ENCODE measurements at regions not wholly inside any gene's neighbourhood (a gene's known extent, or its start where the extent isn't known, plus 50 kb on each side); places are given as distances from the start of the nearest gene placed in this dataset.
A peak's percentile ranks its signal among the peaks of the same experiment; 100 is the strongest.

GRCh38 chr1:195820925-195821324, 787.3 kb downstream of the KCNT2 start:
- no peaks in the 10 kb centered on the region for H3K4me1 ChIP-seq (ENCODE audit: insufficient read depth, low read length, severe bottlenecking)
- H2AFZ ChIP-seq (ENCODE audit: low read length) = no peak overlapping the region
- H3K4me2 ChIP-seq (ENCODE audit: low read length) = no peak overlapping the region
- H3K27ac ChIP-seq (ENCODE audit: low read depth, low read length, poor library complexity, severe bottlenecking) = no peak overlapping the region
- H3K4me3 ChIP-seq (ENCODE audit: low read depth, low read length, poor library complexity, severe bottlenecking) = no peak overlapping the region
- no peaks in the 10 kb centered on the region for H3K36me3 ChIP-seq (ENCODE audit: insufficient read depth, low read length)
- no peak overlapping the region for H3K9ac ChIP-seq (ENCODE audit: low read length)
- H3K79me2 ChIP-seq (ENCODE audit: insufficient read depth, low read length) = no peaks in the 10 kb centered on the region
- no peaks in the 10 kb centered on the region for H4K20me1 ChIP-seq (ENCODE audit: insufficient read depth, low read length)
- no peaks in the 10 kb centered on the region for H3K27me3 ChIP-seq (ENCODE audit: insufficient read depth, low read length)
- TF ChIP-seq EZH2 (IDR thresholded peaks at IDR 0.05; ENCODE audit: borderline replicate concordance, low read length) (no peak), CTCF (IDR thresholded peaks at IDR 0.05; ENCODE audit: low read length) (no peak)
- no peaks in the 10 kb centered on the region for H3K9me3 ChIP-seq (ENCODE audit: low read length)
- H3K9me2 ChIP-seq (ENCODE audit: low read depth, low read length) = no peaks in the 10 kb centered on the region
- no peaks in the 10 kb centered on the region for H3F3A ChIP-seq (ENCODE audit: insufficient read depth, low read length)

- Histone ChIP-seq H3F3A (ENCODE audit: insufficient read depth, low read length) (no peaks in the 10 kb centered on the region), H3K9ac (ENCODE audit: low read length) (no peak overlapping the region), H3K27ac (ENCODE audit: low read depth, low read length, poor library complexity, severe bottlenecking) (no peak overlapping the region), H3K27me3 (ENCODE audit: insufficient read depth, low read length) (no peaks in the 10 kb centered on the region), H3K4me3 (ENCODE audit: low read depth, low read length, poor library complexity, severe bottlenecking) (no peak overlapping the region), H3K9me2 (ENCODE audit: low read depth, low read length) (no peaks in the 10 kb centered on the region), H3K36me3 (ENCODE audit: insufficient read depth, low read length) (no peaks in the 10 kb centered on the region), H3K79me2 (ENCODE audit: insufficient read depth, low read length) (no peaks in the 10 kb centered on the region), H3K4me1 (ENCODE audit: insufficient read depth, low read length, severe bottlenecking) (no peaks in the 10 kb centered on the region), H3K9me3 (ENCODE audit: low read length) (no peaks in the 10 kb centered on the region), H3K4me2 (ENCODE audit: low read length) (no peak overlapping the region), H4K20me1 (ENCODE audit: insufficient read depth, low read length) (no peaks in the 10 kb centered on the region), H2AFZ (ENCODE audit: low read length) (no peak overlapping the region)
- TF ChIP-seq CTCF (IDR thresholded peaks at IDR 0.05; ENCODE audit: low read length) (no peak), EZH2 (IDR thresholded peaks at IDR 0.05; ENCODE audit: borderline replicate concordance, low read length) (no peak)
These were observed 802.2 kb downstream of the KCNT2 start for GRCh38 chr1:195806060-195806459.

GRCh38 chr1:195804547-195804946, 803.7 kb downstream of the KCNT2 start:
- Histone ChIP-seq H3K9ac (ENCODE audit: low read length) (no peak overlapping the region), H2AFZ (ENCODE audit: low read length) (no peak overlapping the region), H3K27me3 (ENCODE audit: insufficient read depth, low read length) (no peaks in the 10 kb centered on the region), H3K9me3 (ENCODE audit: low read length) (no peaks in the 10 kb centered on the region), H3K36me3 (ENCODE audit: insufficient read depth, low read length) (no peaks in the 10 kb centered on the region), H4K20me1 (ENCODE audit: insufficient read depth, low read length) (no peaks in the 10 kb centered on the region), H3K4me3 (ENCODE audit: low read depth, low read length, poor library complexity, severe bottlenecking) (no peak overlapping the region), H3K4me2 (ENCODE audit: low read length) (no peak overlapping the region), H3K27ac (ENCODE audit: low read depth, low read length, poor library complexity, severe bottlenecking) (no peak overlapping the region), H3K79me2 (ENCODE audit: insufficient read depth, low read length) (no peaks in the 10 kb centered on the region), H3K9me2 (ENCODE audit: low read depth, low read length) (no peaks in the 10 kb centered on the region), H3K4me1 (ENCODE audit: insufficient read depth, low read length, severe bottlenecking) (no peaks in the 10 kb centered on the region), H3F3A (ENCODE audit: insufficient read depth, low read length) (no peaks in the 10 kb centered on the region)
- TF ChIP-seq EZH2 (IDR thresholded peaks at IDR 0.05; ENCODE audit: borderline replicate concordance, low read length) (no peak), CTCF (IDR thresholded peaks at IDR 0.05; ENCODE audit: low read length) (peak; percentile 26; the same call in 1 of the 2 replicates)
